HFFc6 (cell line): ENCODE measurements at regions not wholly inside any gene's neighbourhood (a gene's known extent, or its start where the extent isn't known, plus 50 kb on each side); places are given as distances from the start of the nearest gene placed in this dataset.

ENCODE experiments used
- DNase-seq: peaks from one replicate; pipeline ENCODE4 v3.0.0-alpha.2; 2018
- H3K27ac Mint-ChIP-seq: 2 replicates; pipeline ENCODE4 v1.8.0; 2020; ENCODE audit warnings: mild to moderate bottlenecking, mixed read lengths
- H3K27me3 Mint-ChIP-seq: 2 replicates; pipeline ENCODE4 v1.8.0; 2021; ENCODE audit warnings: mild to moderate bottlenecking, moderate library complexity, mixed read lengths; ENCODE audit not compliant: insufficient read depth
- H3K36me3 Mint-ChIP-seq: 2 replicates; pipeline ENCODE4 v1.8.0; 2021; ENCODE audit warnings: low read depth, mixed read lengths
- H3K4me1 Mint-ChIP-seq: 2 replicates; pipeline ENCODE4 v1.8.0; 2020; ENCODE audit warnings: low read depth, mixed read lengths
- H3K4me3 Mint-ChIP-seq: 2 replicates; pipeline ENCODE4 v1.8.0; 2020; ENCODE audit warnings: mild to moderate bottlenecking, moderate library complexity, mixed read lengths
- H3K9me3 Mint-ChIP-seq: 2 replicates; pipeline ENCODE4 v1.8.0; 2020; ENCODE audit warnings: mild to moderate bottlenecking, mixed read lengths
- TF ChIP-seq, protein P1 (sequence below): fragments of 200-600 bp; sonication (generic); IDR thresholded peaks from 2 replicates; pipeline ENCODE4 v1.5.0; 2021; ENCODE audit warnings: antibody characterized with exemption, mild to moderate bottlenecking

DNA sequence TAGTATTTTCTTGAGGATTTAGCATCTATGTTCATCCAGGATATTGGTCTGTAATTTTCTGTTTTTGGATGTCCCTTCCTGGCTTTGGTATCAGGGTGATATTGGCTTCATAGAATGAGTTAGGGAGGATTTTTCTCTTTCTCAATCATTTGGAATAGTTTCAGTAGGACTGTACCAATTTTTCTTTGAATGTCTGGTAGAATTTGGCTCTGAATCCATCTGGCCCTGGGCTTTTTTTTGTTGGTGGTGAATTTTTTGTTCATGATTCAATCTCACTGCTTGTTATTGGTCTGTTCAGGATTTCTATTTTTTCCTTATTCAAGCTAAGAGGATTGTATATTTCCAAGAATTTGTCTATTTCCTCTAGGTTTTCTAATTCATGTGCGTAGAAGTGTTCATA is 192.7 kb downstream of the KIF20B start:
- Mint-ChIP-seq H3K4me1 (no peaks in the 10 kb centered on the region), H3K27me3 (no peaks in the 10 kb centered on the region), H3K9me3 (no peaks in the 10 kb centered on the region), H3K36me3 (no peaks in the 10 kb centered on the region), H3K4me3 (no peak overlapping the region), H3K27ac (no peak overlapping the region)
- TF ChIP-seq, protein P1, sequence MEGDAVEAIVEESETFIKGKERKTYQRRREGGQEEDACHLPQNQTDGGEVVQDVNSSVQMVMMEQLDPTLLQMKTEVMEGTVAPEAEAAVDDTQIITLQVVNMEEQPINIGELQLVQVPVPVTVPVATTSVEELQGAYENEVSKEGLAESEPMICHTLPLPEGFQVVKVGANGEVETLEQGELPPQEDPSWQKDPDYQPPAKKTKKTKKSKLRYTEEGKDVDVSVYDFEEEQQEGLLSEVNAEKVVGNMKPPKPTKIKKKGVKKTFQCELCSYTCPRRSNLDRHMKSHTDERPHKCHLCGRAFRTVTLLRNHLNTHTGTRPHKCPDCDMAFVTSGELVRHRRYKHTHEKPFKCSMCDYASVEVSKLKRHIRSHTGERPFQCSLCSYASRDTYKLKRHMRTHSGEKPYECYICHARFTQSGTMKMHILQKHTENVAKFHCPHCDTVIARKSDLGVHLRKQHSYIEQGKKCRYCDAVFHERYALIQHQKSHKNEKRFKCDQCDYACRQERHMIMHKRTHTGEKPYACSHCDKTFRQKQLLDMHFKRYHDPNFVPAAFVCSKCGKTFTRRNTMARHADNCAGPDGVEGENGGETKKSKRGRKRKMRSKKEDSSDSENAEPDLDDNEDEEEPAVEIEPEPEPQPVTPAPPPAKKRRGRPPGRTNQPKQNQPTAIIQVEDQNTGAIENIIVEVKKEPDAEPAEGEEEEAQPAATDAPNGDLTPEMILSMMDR, result no peak
- no peak for DNase-seq

DNA sequence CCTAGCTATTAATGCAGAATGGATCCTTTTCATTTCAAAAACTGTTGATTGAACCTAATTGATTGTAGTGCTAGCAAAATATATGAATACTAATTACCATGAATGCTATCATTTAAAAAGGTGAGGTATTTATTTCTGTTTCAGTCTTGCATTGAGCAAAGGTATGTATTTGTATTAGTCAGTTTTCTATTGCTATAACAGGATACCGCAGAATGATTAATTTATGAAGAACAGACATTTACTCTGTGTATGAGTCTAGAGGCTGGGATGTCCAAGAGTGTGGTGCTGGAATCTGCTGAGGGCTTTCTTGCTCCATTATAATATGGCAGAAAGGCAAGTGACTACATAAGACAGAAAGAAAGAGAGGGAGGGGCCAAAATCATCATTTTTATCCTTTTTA is 199.2 kb downstream of the KIF20B start:
- no peaks in the 10 kb centered on the region for H3K36me3 Mint-ChIP-seq
- H3K27me3 Mint-ChIP-seq, result no peaks in the 10 kb centered on the region
- H3K27ac Mint-ChIP-seq, result no peak overlapping the region
- H3K4me1 Mint-ChIP-seq, result no peaks in the 10 kb centered on the region
- no peak overlapping the region for H3K4me3 Mint-ChIP-seq
- H3K9me3 Mint-ChIP-seq, result no peaks in the 10 kb centered on the region
- TF ChIP-seq, protein P1, result no peak
- no peak for DNase-seq

DNA sequence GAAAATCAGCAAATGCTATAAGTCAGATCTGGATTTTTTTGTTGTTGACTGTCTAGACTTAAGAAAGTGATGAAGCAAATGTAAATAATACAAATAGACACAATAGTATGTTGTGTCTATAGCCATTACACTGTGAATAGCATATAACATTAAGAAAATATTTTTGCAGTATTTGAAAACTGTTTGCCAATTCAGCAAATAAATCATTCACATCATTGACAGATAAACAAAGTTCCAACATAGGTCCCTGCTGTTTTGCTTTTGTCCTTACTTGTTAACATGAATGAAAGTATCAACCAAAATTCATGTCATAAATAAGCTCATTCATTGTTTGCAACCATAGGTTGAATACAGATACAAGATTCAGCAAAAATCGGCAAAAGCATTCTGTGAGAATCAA is 200.5 kb downstream of the KIF20B start:
- no peaks in the 10 kb centered on the region for H3K4me1 Mint-ChIP-seq
- no peak overlapping the region for H3K27ac Mint-ChIP-seq
- H3K4me3 Mint-ChIP-seq, result no peak overlapping the region
- TF ChIP-seq, protein P1, result no peak
- no peaks in the 10 kb centered on the region for H3K36me3 Mint-ChIP-seq
- H3K27me3 Mint-ChIP-seq, result no peaks in the 10 kb centered on the region
- no peaks in the 10 kb centered on the region for H3K9me3 Mint-ChIP-seq
- no peak for DNase-seq

DNA sequence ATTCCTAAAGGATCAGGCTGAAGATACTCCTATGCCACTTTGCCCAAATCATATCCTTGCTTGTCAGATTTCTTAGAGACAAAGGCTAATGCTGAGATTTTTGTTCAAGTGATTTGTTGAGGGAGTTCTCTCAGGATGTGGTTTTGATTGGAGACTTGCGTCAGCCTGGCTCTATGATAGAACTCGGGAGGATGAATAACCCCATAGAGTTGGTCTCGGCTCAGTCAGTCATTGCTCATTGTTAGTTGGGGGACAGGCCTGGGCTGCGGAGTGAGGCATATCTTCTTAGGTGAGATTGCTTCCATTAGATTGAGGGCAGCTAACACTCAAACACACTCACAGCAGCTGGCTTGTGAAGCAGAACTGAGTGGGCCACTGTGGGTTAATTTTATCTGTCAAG is 203.4 kb downstream of the KIF20B start:
- Mint-ChIP-seq H3K4me1 (no peaks in the 10 kb centered on the region), H3K36me3 (no peaks in the 10 kb centered on the region), H3K27me3 (no peaks in the 10 kb centered on the region), H3K9me3 (no peaks in the 10 kb centered on the region), H3K4me3 (no peak overlapping the region), H3K27ac (no peak overlapping the region)
- TF ChIP-seq, protein P1, result no peak
- no peak for DNase-seq

DNA sequence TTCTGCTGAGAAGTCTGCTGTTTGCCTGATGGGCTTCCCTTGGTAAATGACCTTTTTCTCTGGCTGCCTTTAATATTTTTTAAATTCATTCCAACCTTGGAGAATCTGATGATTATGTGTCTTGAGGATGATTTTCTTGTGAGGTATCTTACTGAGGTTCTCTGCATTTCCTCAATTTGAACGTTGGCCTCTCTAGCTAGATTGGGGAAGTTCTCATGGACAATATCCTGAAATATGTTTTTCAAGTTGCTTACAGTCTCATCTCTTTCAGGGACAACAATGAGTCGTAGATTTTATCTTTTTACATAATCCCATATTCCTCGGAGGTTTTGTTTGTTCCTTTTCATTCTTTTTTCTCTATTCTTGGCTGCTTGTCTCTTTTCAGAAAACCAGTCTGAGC is 208.4 kb downstream of the KIF20B start:
- Mint-ChIP-seq H3K27ac (no peak overlapping the region), H3K4me3 (no peak overlapping the region), H3K4me1 (no peaks in the 10 kb centered on the region), H3K9me3 (no peaks in the 10 kb centered on the region), H3K27me3 (no peaks in the 10 kb centered on the region; the same call in 1 of the 2 replicates), H3K36me3 (no peaks in the 10 kb centered on the region)
- TF ChIP-seq, protein P1, result no peak
- no peak for DNase-seq

DNA sequence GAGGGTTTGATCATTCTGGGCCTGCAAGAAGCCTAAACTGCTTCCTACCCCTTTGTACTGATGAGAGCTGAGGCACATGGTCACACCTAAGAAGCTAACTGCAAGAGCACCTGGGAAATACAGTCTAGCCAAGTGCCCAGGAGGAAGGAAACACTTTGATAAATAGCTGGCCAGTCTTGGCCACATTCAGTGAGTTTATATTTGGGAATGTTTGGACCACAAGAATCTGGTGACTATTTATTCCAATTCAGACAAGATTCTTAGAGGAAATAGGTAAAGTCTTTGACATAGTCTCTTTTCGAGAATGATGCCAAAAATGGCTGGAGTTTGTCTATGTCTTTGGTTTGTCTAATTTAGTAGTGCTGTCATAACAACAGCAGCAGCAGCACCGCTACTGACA is 213.6 kb downstream of the KIF20B start:
- TF ChIP-seq, protein P1, result no peak
- peaks cover 4% of the 10 kb centered on the region; the same call in 1 of the 2 replicates for H3K9me3 Mint-ChIP-seq
- no peaks in the 10 kb centered on the region for H3K36me3 Mint-ChIP-seq
- H3K4me3 Mint-ChIP-seq, result no peak overlapping the region
- no peak overlapping the region for H3K27ac Mint-ChIP-seq
- no peaks in the 10 kb centered on the region for H3K4me1 Mint-ChIP-seq
- no peaks in the 10 kb centered on the region; the same call in 1 of the 2 replicates for H3K27me3 Mint-ChIP-seq
- DNase-seq, result no peak
